Embryonic facial prominence (tissue), 1 donor: ENCODE measurements at regions not wholly inside any gene's neighbourhood (a gene's known extent, or its start where the extent isn't known, plus 50 kb on each side); places are given as distances from the start of the nearest gene placed in this dataset.
"Not testable (repeated sequence)": the region's sequence is repeated elsewhere in the genome, so short reads cannot be mapped to it uniquely, and the experiment has no call there.

Experiments
- DNase-seq: peaks from one replicate; pipeline ENCODE4 v3.0.0-alpha.2; 2016; ENCODE audit errors: extremely low spot score

DNA sequence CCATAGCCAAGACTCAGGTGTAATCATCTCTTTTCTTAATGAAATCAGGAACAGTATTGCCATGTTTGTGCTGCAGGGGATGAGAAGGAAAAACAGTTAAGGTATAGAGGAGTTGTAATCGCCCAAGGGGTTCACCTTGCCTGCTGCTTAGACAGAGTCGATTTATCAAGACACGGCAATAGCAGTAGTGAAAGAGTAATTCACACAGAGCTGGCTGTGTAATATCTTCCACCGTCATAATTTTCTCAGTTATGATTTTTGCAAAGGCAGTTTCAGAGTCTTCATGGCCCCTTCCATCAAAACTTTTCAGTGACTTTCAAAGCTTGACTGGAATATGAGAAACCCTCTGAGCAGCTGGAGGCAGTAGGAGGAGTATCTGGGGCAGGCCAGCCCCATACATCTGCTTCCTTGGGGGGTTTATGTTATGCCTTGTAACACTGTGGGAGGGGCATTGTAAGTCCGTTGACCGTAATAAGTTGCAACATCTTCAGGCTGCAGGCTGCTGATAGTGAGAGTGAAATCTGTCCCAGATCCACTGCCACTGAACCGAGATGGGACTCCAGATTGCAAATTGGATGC is 605.4 kb downstream of the RPIA start:
- not testable (repeated sequence) for DNase-seq

GRCh38 chr2:89299196-89299595 is 607.7 kb downstream of the RPIA start:
- DNase-seq: not testable (repeated sequence)

DNA sequence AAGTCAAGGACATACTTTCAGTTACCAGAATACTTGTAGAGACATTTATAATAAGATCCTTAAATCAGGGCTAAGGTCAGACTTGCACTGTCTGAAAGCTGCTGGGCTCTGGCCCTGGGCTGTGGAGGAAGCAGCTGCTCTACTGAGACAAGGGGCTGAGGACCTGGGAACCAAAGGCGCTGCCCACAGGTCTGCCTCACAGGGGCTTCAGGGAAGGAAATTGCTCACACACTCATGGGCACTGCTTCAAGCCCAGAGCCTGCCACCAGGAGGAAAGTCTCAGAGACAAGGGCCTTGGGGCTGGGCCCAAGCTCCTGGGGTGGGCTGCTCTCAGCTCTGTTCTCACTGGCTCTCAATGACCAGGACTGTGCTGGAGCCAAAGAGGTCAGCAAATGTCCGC is 614.1 kb downstream of the RPIA start:
- DNase-seq: not testable (repeated sequence)

- DNase-seq: not testable (repeated sequence)
These were observed 615.6 kb downstream of the RPIA start for GRCh38 chr2:89306869-89307637.

- not testable (repeated sequence) for DNase-seq
These were observed 627.5 kb downstream of the RPIA start for GRCh38 chr2:89318990-89319389.

DNA sequence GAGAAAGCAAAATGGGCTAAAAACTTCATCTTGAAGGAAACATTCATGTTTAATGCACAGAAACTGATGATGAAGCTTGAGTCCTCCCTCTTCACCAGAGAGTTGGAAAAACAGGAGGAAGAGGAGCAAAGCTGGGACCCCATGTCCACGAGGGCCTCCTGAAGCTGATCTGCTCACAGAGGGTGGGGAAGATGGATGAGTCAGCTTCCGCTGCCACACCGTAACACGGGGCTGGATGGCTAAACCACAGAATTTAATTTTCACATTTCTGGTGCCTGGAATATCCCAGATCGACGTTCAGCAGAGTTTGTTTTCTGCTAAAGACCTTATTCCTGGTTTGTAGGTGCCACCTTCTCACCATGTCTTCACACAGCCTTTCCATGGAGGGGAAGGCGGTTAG is 634.4 kb downstream of the RPIA start:
- DNase-seq: not testable (repeated sequence)

GRCh38 chr2:89326455-89326854 is 635.0 kb downstream of the RPIA start:
- not testable (repeated sequence) for DNase-seq

DNA sequence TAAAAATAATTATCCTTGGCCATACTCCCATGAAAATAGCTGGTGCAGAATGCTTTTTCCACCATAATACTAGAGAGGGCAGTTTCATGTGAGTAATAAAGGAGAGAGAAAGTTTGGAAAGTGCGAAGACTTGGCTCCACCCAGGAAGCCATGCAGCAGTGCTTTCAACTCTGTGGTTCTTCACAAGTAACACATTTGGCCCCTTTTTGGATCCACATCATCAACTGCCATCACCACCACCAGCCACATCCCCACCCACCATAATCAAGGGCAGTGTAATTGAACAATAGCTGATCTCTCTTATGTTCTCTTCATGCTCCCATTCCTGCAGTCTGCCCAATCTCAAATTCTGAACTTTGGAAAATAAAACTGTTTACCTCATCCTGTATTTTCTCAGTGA is 637.3 kb downstream of the RPIA start:
- DNase-seq: not testable (repeated sequence)
